ENCODE measurements at regions not wholly inside any gene's neighbourhood (a gene's known extent, or its start where the extent isn't known, plus 50 kb on each side); places are given as distances from the start of the nearest gene placed in this dataset.
A peak's percentile ranks its signal among the peaks of the same experiment; 100 is the strongest.

DNA sequence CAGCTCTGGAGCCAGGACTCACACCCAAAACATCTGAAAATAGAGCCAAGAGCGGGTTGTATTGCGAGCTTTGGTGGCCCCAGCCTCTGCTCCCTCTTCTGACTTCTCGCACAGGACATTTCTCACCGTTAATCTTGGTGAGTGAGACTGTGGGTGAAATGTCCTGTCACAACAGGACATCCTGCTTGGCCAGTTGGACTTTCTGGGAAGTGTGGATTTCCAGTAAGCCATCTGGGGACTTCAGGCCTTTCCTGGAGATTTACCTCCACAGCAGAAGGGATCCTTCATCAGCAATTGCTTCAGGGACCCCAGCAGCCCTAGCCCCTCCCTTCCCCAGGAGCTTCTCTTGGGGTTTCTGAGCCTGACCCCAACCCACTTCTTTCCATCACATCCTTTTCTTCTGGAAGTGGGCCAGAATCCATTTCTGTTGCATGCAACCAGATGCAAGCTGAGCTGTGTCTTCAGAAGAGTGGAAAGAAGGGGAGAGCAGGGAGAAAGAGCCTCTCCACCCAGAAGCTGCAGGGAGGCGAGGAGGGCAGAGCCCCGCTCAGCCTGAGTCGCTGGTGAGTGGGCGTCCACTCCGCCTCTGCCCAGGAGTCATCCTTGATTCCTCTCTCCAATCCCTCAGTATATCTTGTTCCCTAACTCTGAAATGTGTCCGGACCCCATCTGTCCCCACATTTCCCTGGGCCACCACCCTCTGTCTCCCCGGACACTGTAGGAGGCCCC lies 50.3 kb upstream of the GADD45G start:
- no peak for DNase-seq

DNA sequence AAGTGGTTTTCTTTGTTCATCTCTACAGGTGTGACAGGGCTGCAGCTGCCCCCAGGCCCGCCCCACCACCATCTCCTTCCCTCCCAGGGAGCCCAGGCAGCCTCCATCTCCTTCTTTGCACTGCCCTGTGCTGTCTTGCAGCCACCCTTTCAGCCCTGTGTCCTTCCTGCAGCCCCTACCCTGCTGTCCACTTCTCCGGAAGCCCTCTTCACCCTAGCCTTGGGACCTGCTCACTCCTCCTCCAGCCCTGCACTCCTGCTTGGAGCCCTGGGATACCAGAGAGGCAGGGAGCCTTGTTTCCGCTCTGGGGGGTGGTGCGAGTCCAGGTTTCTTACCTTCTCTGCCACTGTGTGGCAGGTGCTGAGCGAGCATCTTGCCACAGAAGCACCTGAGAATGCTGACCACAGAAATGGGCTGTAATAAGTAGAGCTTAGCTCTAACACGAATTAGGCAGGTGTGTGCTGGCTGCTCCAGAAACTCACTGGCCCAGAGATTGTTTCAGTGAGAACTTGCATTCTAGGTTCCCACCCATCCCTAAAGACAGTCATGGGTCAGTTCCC lies 51.3 kb upstream of the GADD45G start:
- no peak for DNase-seq

GRCh38 chr9:89550346-89550927 lies 52.5 kb upstream of the SEMA4D start:
- no peak for DNase-seq

- peak; percentile 80 for DNase-seq
Measured at GRCh38 chr9:89549031-89549644, 51.2 kb upstream of the SEMA4D start.

DNA sequence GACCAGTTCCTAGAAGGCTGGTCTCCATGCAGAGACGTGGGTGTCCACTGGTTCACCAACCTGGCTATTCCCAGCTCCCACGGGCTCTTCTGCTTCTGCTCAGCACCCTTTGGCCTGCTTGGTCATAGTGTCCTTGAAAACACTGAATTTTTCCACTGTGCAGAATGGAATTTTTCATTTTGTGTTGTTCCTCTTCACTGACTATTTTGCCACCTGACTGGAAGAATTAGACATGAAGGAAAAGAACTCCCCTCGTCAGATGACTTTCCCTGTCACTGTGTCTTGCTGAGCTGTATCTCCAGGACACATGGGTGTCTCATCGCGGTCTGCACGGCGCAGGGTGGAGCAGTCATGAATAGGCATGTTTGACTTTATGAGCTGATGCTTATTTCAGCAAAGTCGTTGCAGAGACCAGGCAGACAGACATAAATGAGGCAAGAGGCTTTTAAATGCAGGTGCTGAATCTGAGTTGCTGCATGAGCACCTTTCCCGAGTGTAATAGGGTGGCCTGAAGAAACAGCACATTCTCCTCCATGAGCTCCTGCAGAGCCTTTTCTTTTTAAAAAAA lies 50.2 kb upstream of the SEMA4D start:
- DNase-seq = no peak
